WTC11 (cell line): ENCODE measurements at regions not wholly inside any gene's neighbourhood (a gene's known extent, or its start where the extent isn't known, plus 50 kb on each side); places are given as distances from the start of the nearest gene placed in this dataset.

ENCODE experiments used
- ATAC-seq: fragments of 200-7000 bp; cut with Tn5 transposase; 2 replicates; pipeline ENCODE4 v1.10.0; 2021; ENCODE audit warnings: mild to moderate bottlenecking, moderate library complexity
- CTCF ChIA-PET: fragments of 300-600 bp; sonication (Branson Sonifier 250); formaldehyde crosslinking; loops from one replicate; lab custom pipeline; 2021; ENCODE audit warnings: antibody characterized with exemption; lab: Charles Lee
- POLR2A ChIA-PET: fragments of 350-600 bp; sonication (Branson Sonifier 250); formaldehyde crosslinking; loops from one replicate; lab custom pipeline; 2021; ENCODE audit warnings: antibody characterized with exemption; lab: Charles Lee
- DNase-seq: peaks from one replicate; pipeline ENCODE4 v3.0.0; 2021; ENCODE audit warnings: low spot score
- H3K27ac Mint-ChIP-seq: 2 replicates; pipeline ENCODE4 v1.8.0; 2021; ENCODE audit warnings: mixed read lengths
- H3K27me3 Mint-ChIP-seq: 2 replicates; pipeline ENCODE4 v1.8.0; 2021; ENCODE audit warnings: low read depth, mild to moderate bottlenecking, moderate library complexity, mixed read lengths
- H3K36me3 Mint-ChIP-seq: 2 replicates; pipeline ENCODE4 v1.8.0; 2021; ENCODE audit warnings: mixed read lengths
- H3K4me1 Mint-ChIP-seq: 2 replicates; pipeline ENCODE4 v1.8.0; 2022; ENCODE audit warnings: mixed read lengths
- H3K4me3 Mint-ChIP-seq: 2 replicates; pipeline ENCODE4 v1.8.0; 2021; ENCODE audit warnings: mild to moderate bottlenecking, moderate library complexity, mixed read lengths
- H3K9me3 Mint-ChIP-seq: 2 replicates; pipeline ENCODE4 v1.8.0; 2021; ENCODE audit warnings: mixed read lengths
- ELF4 ChIP-seq: sonication (generic); formaldehyde crosslinking; IDR thresholded peaks from 2 replicates; pipeline ENCODE4 v1.8.1; 2022; ENCODE audit warnings: low read depth, mild to moderate bottlenecking, moderate library complexity, missing genetic modification reagents
- ESRRA ChIP-seq: sonication (generic); formaldehyde crosslinking; IDR thresholded peaks from 2 replicates; pipeline ENCODE4 v1.8.1; 2022; ENCODE audit warnings: mild to moderate bottlenecking, missing genetic modification reagents, borderline replicate concordance
- FOXK1 ChIP-seq: sonication (generic); formaldehyde crosslinking; IDR thresholded peaks from 2 replicates; pipeline ENCODE4 v1.8.0; 2022; ENCODE audit warnings: mild to moderate bottlenecking, moderate library complexity, missing genetic modification reagents
- GABPB1 ChIP-seq: sonication (generic); formaldehyde crosslinking; IDR thresholded peaks from 2 replicates; pipeline ENCODE4 v1.8.1; 2023; ENCODE audit warnings: mild to moderate bottlenecking, missing genetic modification reagents
- IRF2 ChIP-seq: sonication (generic); formaldehyde crosslinking; IDR thresholded peaks from 2 replicates; pipeline ENCODE4 v1.8.0; 2022; ENCODE audit warnings: low read depth, missing genetic modification reagents, borderline replicate concordance
- NR2C2 ChIP-seq: sonication (generic); formaldehyde crosslinking; IDR thresholded peaks from 2 replicates; pipeline ENCODE4 v1.8.0; 2022; ENCODE audit warnings: mild to moderate bottlenecking, missing genetic modification reagents
- OVOL2 ChIP-seq: fragments of 250-450 bp; sonication (Bioruptor Pico); IDR thresholded peaks from 2 replicates; pipeline ENCODE4 v1.9.0; 2021; ENCODE audit warnings: mild to moderate bottlenecking, borderline replicate concordance
- PRRX2 ChIP-seq: fragments of 250-450 bp; sonication (Bioruptor Pico); IDR thresholded peaks from 2 replicates; pipeline ENCODE4 v1.8.0; 2021; ENCODE audit warnings: mild to moderate bottlenecking
- RELA ChIP-seq: sonication (generic); formaldehyde crosslinking; IDR thresholded peaks from 2 replicates; pipeline ENCODE4 v1.8.1; 2022; ENCODE audit warnings: missing genetic modification reagents, mild to moderate bottlenecking, borderline replicate concordance
- TP53 ChIP-seq: sonication (generic); formaldehyde crosslinking; IDR thresholded peaks from 2 replicates; pipeline ENCODE4 v1.8.1; 2023; ENCODE audit warnings: mild to moderate bottlenecking, missing genetic modification reagents
- ZNF317 ChIP-seq: sonication (generic); formaldehyde crosslinking; IDR thresholded peaks from 2 replicates; pipeline ENCODE4 v1.8.1; 2023; ENCODE audit warnings: low read depth, mild to moderate bottlenecking, moderate library complexity, missing genetic modification reagents, borderline replicate concordance
- ZNF671 ChIP-seq: fragments of 250-450 bp; sonication (Bioruptor Pico); IDR thresholded peaks from 2 replicates; pipeline ENCODE4 v1.8.0; 2021; ENCODE audit warnings: mild to moderate bottlenecking
- TF ChIP-seq, protein P1 (sequence below): fragments of 250-450 bp; sonication (Bioruptor Pico); IDR thresholded peaks from 2 replicates; pipeline ENCODE4 v1.9.0; 2021; ENCODE audit warnings: mild to moderate bottlenecking
- TF ChIP-seq, protein P2 (sequence below): fragments of 250-450 bp; sonication (Bioruptor Pico); IDR thresholded peaks from 2 replicates; pipeline ENCODE4 v1.9.0; 2021; ENCODE audit warnings: mild to moderate bottlenecking
- TF ChIP-seq, protein P3 (sequence below): sonication (generic); formaldehyde crosslinking; IDR thresholded peaks from 2 replicates; pipeline ENCODE4 v1.8.1; 2023; ENCODE audit warnings: mild to moderate bottlenecking, missing genetic modification reagents
- TF ChIP-seq, protein P4 (sequence below): sonication (generic); formaldehyde crosslinking; IDR thresholded peaks from 2 replicates; pipeline ENCODE4 v1.8.1; 2023; ENCODE audit warnings: mild to moderate bottlenecking, moderate library complexity, missing genetic modification reagents
- TF ChIP-seq, protein P5 (sequence below): sonication (generic); formaldehyde crosslinking; IDR thresholded peaks from 2 replicates; pipeline ENCODE4 v1.8.1; 2022; ENCODE audit warnings: mild to moderate bottlenecking, moderate library complexity, missing genetic modification reagents
- TF ChIP-seq, protein P6 (sequence below): sonication (generic); formaldehyde crosslinking; IDR thresholded peaks from 2 replicates; pipeline ENCODE4 v1.8.0; 2023; ENCODE audit warnings: missing genetic modification reagents
- TF ChIP-seq, protein P7 (sequence below): sonication (generic); formaldehyde crosslinking; IDR thresholded peaks from 2 replicates; pipeline ENCODE4 v1.8.0; 2022; ENCODE audit warnings: mild to moderate bottlenecking, missing genetic modification reagents

DNA sequence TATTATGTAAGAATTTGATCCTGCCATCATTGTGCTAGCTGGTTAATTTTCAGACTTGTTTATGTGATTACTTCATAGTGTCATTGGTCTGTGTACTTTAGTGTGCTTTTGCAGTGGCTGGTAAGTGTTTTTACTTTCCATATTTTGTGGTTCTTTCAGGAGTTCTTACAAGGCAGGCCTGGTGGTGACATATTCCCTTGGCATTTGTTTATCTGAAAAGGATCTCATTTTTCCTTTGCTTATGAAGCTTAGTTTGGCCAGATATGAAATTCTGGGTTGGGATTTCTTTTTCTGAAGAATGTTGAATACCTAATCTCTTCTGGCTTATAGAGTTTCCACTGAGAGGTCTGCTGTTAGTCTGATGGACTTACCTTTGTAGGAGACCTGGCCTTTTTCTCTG lies 72.8 kb upstream of the MC4R start:
- no peak overlapping the region for H3K27ac Mint-ChIP-seq
- DNase-seq: no peak
- peaks cover 22% of the 10 kb centered on the region for H3K9me3 Mint-ChIP-seq
- CTCF ChIA-PET: no interaction called here
- no peak overlapping the region for H3K4me3 Mint-ChIP-seq
- TF ChIP-seq, protein P1, sequence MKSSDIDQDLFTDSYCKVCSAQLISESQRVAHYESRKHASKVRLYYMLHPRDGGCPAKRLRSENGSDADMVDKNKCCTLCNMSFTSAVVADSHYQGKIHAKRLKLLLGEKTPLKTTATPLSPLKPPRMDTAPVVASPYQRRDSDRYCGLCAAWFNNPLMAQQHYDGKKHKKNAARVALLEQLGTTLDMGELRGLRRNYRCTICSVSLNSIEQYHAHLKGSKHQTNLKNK (CRISPR knock-in tag): no peak
- no peak for TF ChIP-seq NR2C2 (CRISPR knock-in tag)
- no peak for TF ChIP-seq GABPB1 (CRISPR knock-in tag)
- TF ChIP-seq ZNF671 (CRISPR knock-in tag): no peak
- TF ChIP-seq FOXK1: no peak
- TF ChIP-seq OVOL2: no peak
- no peak for TF ChIP-seq ESRRA (CRISPR knock-in tag)
- no peak for TF ChIP-seq TP53 (CRISPR knock-in tag)
- no peak for TF ChIP-seq PRRX2 (CRISPR knock-in tag)
- TF ChIP-seq, protein P2, sequence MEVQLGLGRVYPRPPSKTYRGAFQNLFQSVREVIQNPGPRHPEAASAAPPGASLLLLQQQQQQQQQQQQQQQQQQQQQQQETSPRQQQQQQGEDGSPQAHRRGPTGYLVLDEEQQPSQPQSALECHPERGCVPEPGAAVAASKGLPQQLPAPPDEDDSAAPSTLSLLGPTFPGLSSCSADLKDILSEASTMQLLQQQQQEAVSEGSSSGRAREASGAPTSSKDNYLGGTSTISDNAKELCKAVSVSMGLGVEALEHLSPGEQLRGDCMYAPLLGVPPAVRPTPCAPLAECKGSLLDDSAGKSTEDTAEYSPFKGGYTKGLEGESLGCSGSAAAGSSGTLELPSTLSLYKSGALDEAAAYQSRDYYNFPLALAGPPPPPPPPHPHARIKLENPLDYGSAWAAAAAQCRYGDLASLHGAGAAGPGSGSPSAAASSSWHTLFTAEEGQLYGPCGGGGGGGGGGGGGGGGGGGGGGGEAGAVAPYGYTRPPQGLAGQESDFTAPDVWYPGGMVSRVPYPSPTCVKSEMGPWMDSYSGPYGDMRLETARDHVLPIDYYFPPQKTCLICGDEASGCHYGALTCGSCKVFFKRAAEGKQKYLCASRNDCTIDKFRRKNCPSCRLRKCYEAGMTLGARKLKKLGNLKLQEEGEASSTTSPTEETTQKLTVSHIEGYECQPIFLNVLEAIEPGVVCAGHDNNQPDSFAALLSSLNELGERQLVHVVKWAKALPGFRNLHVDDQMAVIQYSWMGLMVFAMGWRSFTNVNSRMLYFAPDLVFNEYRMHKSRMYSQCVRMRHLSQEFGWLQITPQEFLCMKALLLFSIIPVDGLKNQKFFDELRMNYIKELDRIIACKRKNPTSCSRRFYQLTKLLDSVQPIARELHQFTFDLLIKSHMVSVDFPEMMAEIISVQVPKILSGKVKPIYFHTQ: no peak
- TF ChIP-seq, protein P3, sequence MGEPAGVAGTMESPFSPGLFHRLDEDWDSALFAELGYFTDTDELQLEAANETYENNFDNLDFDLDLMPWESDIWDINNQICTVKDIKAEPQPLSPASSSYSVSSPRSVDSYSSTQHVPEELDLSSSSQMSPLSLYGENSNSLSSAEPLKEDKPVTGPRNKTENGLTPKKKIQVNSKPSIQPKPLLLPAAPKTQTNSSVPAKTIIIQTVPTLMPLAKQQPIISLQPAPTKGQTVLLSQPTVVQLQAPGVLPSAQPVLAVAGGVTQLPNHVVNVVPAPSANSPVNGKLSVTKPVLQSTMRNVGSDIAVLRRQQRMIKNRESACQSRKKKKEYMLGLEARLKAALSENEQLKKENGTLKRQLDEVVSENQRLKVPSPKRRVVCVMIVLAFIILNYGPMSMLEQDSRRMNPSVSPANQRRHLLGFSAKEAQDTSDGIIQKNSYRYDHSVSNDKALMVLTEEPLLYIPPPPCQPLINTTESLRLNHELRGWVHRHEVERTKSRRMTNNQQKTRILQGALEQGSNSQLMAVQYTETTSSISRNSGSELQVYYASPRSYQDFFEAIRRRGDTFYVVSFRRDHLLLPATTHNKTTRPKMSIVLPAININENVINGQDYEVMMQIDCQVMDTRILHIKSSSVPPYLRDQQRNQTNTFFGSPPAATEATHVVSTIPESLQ (CRISPR knock-in tag): no peak
- no peak for TF ChIP-seq ZNF317 (CRISPR knock-in tag)
- TF ChIP-seq, protein P4, sequence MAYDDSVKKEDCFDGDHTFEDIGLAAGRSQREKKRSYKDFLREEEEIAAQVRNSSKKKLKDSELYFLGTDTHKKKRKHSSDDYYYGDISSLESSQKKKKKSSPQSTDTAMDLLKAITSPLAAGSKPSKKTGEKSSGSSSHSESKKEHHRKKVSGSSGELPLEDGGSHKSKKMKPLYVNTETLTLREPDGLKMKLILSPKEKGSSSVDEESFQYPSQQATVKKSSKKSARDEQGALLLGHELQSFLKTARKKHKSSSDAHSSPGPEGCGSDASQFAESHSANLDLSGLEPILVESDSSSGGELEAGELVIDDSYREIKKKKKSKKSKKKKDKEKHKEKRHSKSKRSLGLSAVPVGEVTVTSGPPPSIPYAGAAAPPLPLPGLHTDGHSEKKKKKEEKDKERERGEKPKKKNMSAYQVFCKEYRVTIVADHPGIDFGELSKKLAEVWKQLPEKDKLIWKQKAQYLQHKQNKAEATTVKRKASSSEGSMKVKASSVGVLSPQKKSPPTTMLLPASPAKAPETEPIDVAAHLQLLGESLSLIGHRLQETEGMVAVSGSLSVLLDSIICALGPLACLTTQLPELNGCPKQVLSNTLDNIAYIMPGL (CRISPR knock-in tag): no peak
- TF ChIP-seq, protein P5, sequence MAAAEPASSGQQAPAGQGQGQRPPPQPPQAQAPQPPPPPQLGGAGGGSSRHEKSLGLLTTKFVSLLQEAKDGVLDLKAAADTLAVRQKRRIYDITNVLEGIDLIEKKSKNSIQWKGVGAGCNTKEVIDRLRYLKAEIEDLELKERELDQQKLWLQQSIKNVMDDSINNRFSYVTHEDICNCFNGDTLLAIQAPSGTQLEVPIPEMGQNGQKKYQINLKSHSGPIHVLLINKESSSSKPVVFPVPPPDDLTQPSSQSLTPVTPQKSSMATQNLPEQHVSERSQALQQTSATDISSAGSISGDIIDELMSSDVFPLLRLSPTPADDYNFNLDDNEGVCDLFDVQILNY (CRISPR knock-in tag): no peak
- TF ChIP-seq RELA (CRISPR knock-in tag): no peak
- TF ChIP-seq ELF4: no peak
- TF ChIP-seq IRF2 (CRISPR knock-in tag): no peak
- TF ChIP-seq, protein P6, sequence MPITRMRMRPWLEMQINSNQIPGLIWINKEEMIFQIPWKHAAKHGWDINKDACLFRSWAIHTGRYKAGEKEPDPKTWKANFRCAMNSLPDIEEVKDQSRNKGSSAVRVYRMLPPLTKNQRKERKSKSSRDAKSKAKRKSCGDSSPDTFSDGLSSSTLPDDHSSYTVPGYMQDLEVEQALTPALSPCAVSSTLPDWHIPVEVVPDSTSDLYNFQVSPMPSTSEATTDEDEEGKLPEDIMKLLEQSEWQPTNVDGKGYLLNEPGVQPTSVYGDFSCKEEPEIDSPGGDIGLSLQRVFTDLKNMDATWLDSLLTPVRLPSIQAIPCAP (CRISPR knock-in tag): no peak
- TF ChIP-seq, protein P7, sequence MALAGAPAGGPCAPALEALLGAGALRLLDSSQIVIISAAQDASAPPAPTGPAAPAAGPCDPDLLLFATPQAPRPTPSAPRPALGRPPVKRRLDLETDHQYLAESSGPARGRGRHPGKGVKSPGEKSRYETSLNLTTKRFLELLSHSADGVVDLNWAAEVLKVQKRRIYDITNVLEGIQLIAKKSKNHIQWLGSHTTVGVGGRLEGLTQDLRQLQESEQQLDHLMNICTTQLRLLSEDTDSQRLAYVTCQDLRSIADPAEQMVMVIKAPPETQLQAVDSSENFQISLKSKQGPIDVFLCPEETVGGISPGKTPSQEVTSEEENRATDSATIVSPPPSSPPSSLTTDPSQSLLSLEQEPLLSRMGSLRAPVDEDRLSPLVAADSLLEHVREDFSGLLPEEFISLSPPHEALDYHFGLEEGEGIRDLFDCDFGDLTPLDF (CRISPR knock-in tag): no peak
- TF ChIP-seq, all 79 proteins: peak for 0
- POLR2A ChIA-PET: no interaction called here
- ATAC-seq: no peak
- H3K27me3 Mint-ChIP-seq: no peaks in the 10 kb centered on the region
- peaks cover 30% of the 10 kb centered on the region for H3K4me1 Mint-ChIP-seq
- H3K36me3 Mint-ChIP-seq: peaks cover 7% of the 10 kb centered on the region; the same call in 1 of the 2 replicates
